SK-N-SH (cell line): ENCODE measurements at regions not wholly inside any gene's neighbourhood (a gene's known extent, or its start where the extent isn't known, plus 50 kb on each side); places are given as distances from the start of the nearest gene placed in this dataset.

ENCODE experiments used
- CTCF ChIA-PET: fragments of 300-600, 350-600 bp; formaldehyde crosslinking; extraction: SDS; loops from one replicate; lab custom pipeline; 2021; lab: Yijun Ruan, JAX
- POLR2A ChIA-PET: fragments of 350-600 bp; sonication (Branson Sonifier 250); formaldehyde crosslinking; extraction: SDS; loops from one replicate; lab custom pipeline; 2020; ENCODE audit warnings: antibody characterized with exemption, inconsistent platforms; lab: Yijun Ruan, JAX
- DNase-seq: peaks from one replicate; pipeline ENCODE4 v3.0.0; 2012
- H2AFZ ChIP-seq: fragments of 200-600 bp; sonication (generic); 2 replicates; pipeline ENCODE4 v1.8.1; 2016; ENCODE audit warnings: antibody characterized with exemption, mild to moderate bottlenecking, low read depth
- H3F3A ChIP-seq: fragments of 200-600 bp; sonication (generic); replicated peaks from 2 replicates; pipeline ENCODE3; 2016; ENCODE audit warnings: antibody characterized with exemption, mild to moderate bottlenecking; ENCODE audit not compliant: insufficient read depth
- H3K27ac ChIP-seq, 2 experiments: fragments of 200-500 bp in 1 of 2; fragments of 200-600 bp in 1 of 2; sonication (Bioruptor generic) in 1 of 2; sonication (generic), shearing (Covaris generic) in 1 of 2; 2 replicates each; pipeline versions ENCODE4 v1.5.1 to v1.6.1; 2014 to 2016; ENCODE audit warnings: low read depth in 2 of 2, inconsistent platforms in 1 of 2, low read length in 1 of 2, mild to moderate bottlenecking in 1 of 2, mixed read lengths in 1 of 2
- H3K27me3 ChIP-seq: fragments of 200-600 bp; sonication (generic), shearing (Covaris generic); 2 replicates; pipeline ENCODE4 v1.6.1; 2016; ENCODE audit warnings: mixed run types; ENCODE audit not compliant: insufficient read depth
- H3K36me3 ChIP-seq, 2 experiments: fragments of 200-500 bp in 1 of 2; fragments of 200-600 bp in 1 of 2; sonication (Bioruptor generic) in 1 of 2; sonication (generic) in 1 of 2; replicated peaks in 1 of 2; 2 replicates each; pipeline versions ENCODE3 to v1.5.1; 2014 to 2016; ENCODE audit warnings: low read length in 1 of 2, mild to moderate bottlenecking in 1 of 2; ENCODE audit not compliant: insufficient read depth in 2 of 2, control insufficient read depth in 1 of 2
- H3K4me1 ChIP-seq, 2 experiments: fragments of 200-500 bp in 1 of 2; fragments of 200-600 bp in 1 of 2; sonication (Bioruptor generic) in 1 of 2; sonication (generic), shearing (Covaris generic) in 1 of 2; 2 replicates each; pipeline versions ENCODE4 v1.5.1 to v1.6.1; 2014 to 2016; ENCODE audit warnings: low read depth in 1 of 2, low read length in 1 of 2, mixed run types in 1 of 2; ENCODE audit not compliant: insufficient read depth in 2 of 2, control insufficient read depth in 1 of 2
- H3K4me2 ChIP-seq: fragments of 200-600 bp; sonication (generic), shearing (Covaris generic); 2 replicates; pipeline ENCODE4 v1.6.1; 2017; ENCODE audit warnings: mixed run types
- H3K4me3 ChIP-seq, 2 experiments: fragments of 200-500 bp in 1 of 2; fragments of 200-600 bp in 1 of 2; sonication (Bioruptor generic) in 1 of 2; sonication (generic), shearing (Covaris generic) in 1 of 2; 2 replicates each; pipeline versions ENCODE4 v1.5.1 to v1.8.1; 2014 to 2016; ENCODE audit warnings: low read depth in 2 of 2, inconsistent platforms in 1 of 2, low read length in 1 of 2, mild to moderate bottlenecking in 1 of 2, mixed read lengths in 1 of 2, moderate library complexity in 1 of 2
- H3K79me2 ChIP-seq: fragments of 200-600 bp; sonication (generic); 2 replicates; pipeline ENCODE4 v1.8.1; 2017; ENCODE audit warnings: mild to moderate bottlenecking; ENCODE audit not compliant: insufficient read depth
- H3K9ac ChIP-seq: fragments of 200-600 bp; sonication (generic); 2 replicates; pipeline ENCODE4 v1.6.1; 2017; ENCODE audit warnings: mixed run types
- H3K9me2 ChIP-seq: fragments of 200-600 bp; sonication (generic); 2 replicates; pipeline ENCODE4 v1.6.1; 2017; ENCODE audit warnings: mixed run types
- H3K9me3 ChIP-seq: fragments of 200-600 bp; sonication (generic); 2 replicates; pipeline ENCODE4 v1.6.1; 2017; ENCODE audit warnings: mixed run types, mild to moderate bottlenecking, moderate library complexity
- H4K20me1 ChIP-seq: fragments of 200-600 bp; sonication (generic); 2 replicates; pipeline ENCODE4 v1.6.1; 2017; ENCODE audit warnings: mild to moderate bottlenecking, mixed run types; ENCODE audit not compliant: insufficient read depth
- CHD2 ChIP-seq: fragments of 150-350 bp; IDR thresholded peaks from 2 replicates; pipeline ENCODE4 v1.6.1; 2018; ENCODE audit warnings: low read length; ENCODE audit not compliant: partially characterized antibody
- EP300 ChIP-seq, 2 experiments: IDR thresholded peaks; 2 replicates each; pipeline versions ENCODE4 v1.4.0 to v1.6.1; 2012; ENCODE audit warnings: borderline replicate concordance in 1 of 2, low read depth in 1 of 2, low read length in 1 of 2
- EZH2phosphoT487 ChIP-seq: fragments of 200-600 bp; sonication (generic); IDR thresholded peaks from 2 replicates; pipeline ENCODE4 v1.6.1; 2017; ENCODE audit warnings: low read depth, mixed run types, mild to moderate bottlenecking, antibody characterized with exemption, moderate library complexity, borderline replicate concordance
- FOXJ3 ChIP-seq: sonication (generic); formaldehyde crosslinking; IDR thresholded peaks from 2 replicates; pipeline ENCODE4 v1.5.1; 2020; ENCODE audit warnings: mild to moderate bottlenecking, missing genetic modification reagents
- FOXM1 ChIP-seq: IDR thresholded peaks from 2 replicates; pipeline ENCODE4 v1.4.0; 2012; ENCODE audit warnings: low read depth, mild to moderate bottlenecking
- GABPA ChIP-seq: IDR thresholded peaks from 2 replicates; pipeline ENCODE4 v1.4.0; 2012; ENCODE audit warnings: low read depth, mild to moderate bottlenecking
- JUND ChIP-seq: IDR thresholded peaks from 2 replicates; pipeline ENCODE4 v1.4.0; 2012
- MAX ChIP-seq: IDR thresholded peaks from 2 replicates; pipeline ENCODE4 v1.4.0; 2012; ENCODE audit warnings: low read depth
- NFIC ChIP-seq: IDR thresholded peaks from 2 replicates; pipeline ENCODE4 v1.4.0; 2012; ENCODE audit warnings: borderline replicate concordance
- NRF1 ChIP-seq: IDR thresholded peaks from 2 replicates; pipeline ENCODE4 v1.6.1; 2012; ENCODE audit warnings: low read depth, mild to moderate bottlenecking, low read length
- POLR2AphosphoS5 ChIP-seq: IDR thresholded peaks from 2 replicates; pipeline ENCODE4 v1.6.1; 2012; ENCODE audit warnings: low read depth, low read length
- RCOR1 ChIP-seq: fragments of 150-350 bp; IDR thresholded peaks from 2 replicates; pipeline ENCODE4 v1.6.1; 2017; ENCODE audit warnings: antibody characterized with exemption, low read length
- RFX5 ChIP-seq: IDR thresholded peaks from 2 replicates; pipeline ENCODE4 v1.6.1; 2012; ENCODE audit warnings: mild to moderate bottlenecking, improper control_type of control experiment, low read length
- SIN3A ChIP-seq: IDR thresholded peaks from 2 replicates; pipeline ENCODE4 v1.6.1; 2012; ENCODE audit warnings: low read depth, mild to moderate bottlenecking, low read length, moderate library complexity, borderline replicate concordance
- SMC3 ChIP-seq: IDR thresholded peaks from 2 replicates; pipeline ENCODE4 v1.6.1; 2012; ENCODE audit warnings: low read depth, low read length, improper control_type of control experiment
- TAF1 ChIP-seq: IDR thresholded peaks from 2 replicates; pipeline ENCODE4 v1.6.1; 2012; ENCODE audit warnings: low read depth, mild to moderate bottlenecking, low read length, moderate library complexity, borderline replicate concordance
- TEAD4 ChIP-seq: IDR thresholded peaks from 2 replicates; pipeline ENCODE4 v1.4.0; 2012; ENCODE audit warnings: mild to moderate bottlenecking, borderline replicate concordance; ENCODE audit not compliant: insufficient read depth
- YY1 ChIP-seq: IDR thresholded peaks from 2 replicates; pipeline ENCODE4 v1.4.0; 2012; ENCODE audit warnings: low read depth, mild to moderate bottlenecking
- WGBS: methylation state at CpG from one replicate; pipeline ENCODE4 v1.1.6; 2017; ENCODE audit warnings: low lambda C conversion rate; 5-methylcytosine and 5-hydroxymethylcytosine counted together
- TF ChIP-seq, protein P1 (sequence below): fragments of 200-600 bp; sonication (generic); IDR thresholded peaks from 2 replicates; pipeline ENCODE4 v1.6.1; 2017; ENCODE audit warnings: antibody characterized with exemption, mild to moderate bottlenecking, moderate library complexity

DNA sequence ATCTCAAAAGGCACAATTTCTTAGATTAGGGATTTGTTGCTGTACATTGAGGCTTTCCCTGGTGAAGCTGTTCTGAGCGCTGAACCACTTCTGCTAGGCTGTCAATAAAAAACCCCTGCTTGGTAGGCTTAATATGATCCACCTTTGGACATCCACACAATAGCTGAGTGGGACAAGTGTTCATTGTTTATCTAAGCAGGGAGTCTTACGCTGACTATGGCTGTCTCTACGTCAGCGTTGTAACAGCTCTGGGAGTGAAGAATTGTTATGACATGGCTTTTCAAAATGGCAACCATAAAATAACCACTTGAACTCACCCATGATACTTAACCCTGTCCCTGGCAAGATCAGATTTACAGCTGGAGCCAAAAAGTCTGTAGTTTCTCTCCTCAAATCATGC is 111.5 kb upstream of the SULT1C3 start:
- Histone ChIP-seq H3K9me2 (no peaks in the 10 kb centered on the region), H3K27ac (no peak overlapping the region), H4K20me1 (no peaks in the 10 kb centered on the region), H3K4me3 (no peak overlapping the region), H3K4me2 (no peak overlapping the region), H2AFZ (no peak overlapping the region), H3K9me3 (no peaks in the 10 kb centered on the region), H3K36me3 (no peaks in the 10 kb centered on the region), H3K27me3 (no peaks in the 10 kb centered on the region), H3K79me2 (no peaks in the 10 kb centered on the region), H3F3A (no peaks in the 10 kb centered on the region), H3K4me1 (no peaks in the 10 kb centered on the region; a peak in 1 of 4 replicates), H3K9ac (no peak overlapping the region)
- ChIA-PET POLR2A (no interaction called here), CTCF (interaction anchor here (0.6 kb wide), 1 partner anchor 1531 kb away, joined by 3 read pairs; no protein-coding TSS in a partner anchor)
- no peak for DNase-seq
- WGBS, result 87% methylated on average over 4 of the region's 4 CpGs
- TF ChIP-seq CHD2 (no peak), SIN3A (no peak), YY1 (no peak), FOXM1 (no peak), NFIC (no peak), EP300 (IDR thresholded peaks at IDR 0.05; ENCODE audit: borderline replicate concordance in 1 of 2, low read depth in 1 of 2, low read length in 1 of 2) (no peak), TAF1 (no peak), EZH2phosphoT487 (no peak), POLR2AphosphoS5 (no peak), JUND (no peak), MAX (no peak), SMC3 (no peak), RFX5 (no peak), GABPA (no peak), FOXJ3 (no peak), NRF1 (no peak), TEAD4 (no peak)
- TF ChIP-seq, protein P1, sequence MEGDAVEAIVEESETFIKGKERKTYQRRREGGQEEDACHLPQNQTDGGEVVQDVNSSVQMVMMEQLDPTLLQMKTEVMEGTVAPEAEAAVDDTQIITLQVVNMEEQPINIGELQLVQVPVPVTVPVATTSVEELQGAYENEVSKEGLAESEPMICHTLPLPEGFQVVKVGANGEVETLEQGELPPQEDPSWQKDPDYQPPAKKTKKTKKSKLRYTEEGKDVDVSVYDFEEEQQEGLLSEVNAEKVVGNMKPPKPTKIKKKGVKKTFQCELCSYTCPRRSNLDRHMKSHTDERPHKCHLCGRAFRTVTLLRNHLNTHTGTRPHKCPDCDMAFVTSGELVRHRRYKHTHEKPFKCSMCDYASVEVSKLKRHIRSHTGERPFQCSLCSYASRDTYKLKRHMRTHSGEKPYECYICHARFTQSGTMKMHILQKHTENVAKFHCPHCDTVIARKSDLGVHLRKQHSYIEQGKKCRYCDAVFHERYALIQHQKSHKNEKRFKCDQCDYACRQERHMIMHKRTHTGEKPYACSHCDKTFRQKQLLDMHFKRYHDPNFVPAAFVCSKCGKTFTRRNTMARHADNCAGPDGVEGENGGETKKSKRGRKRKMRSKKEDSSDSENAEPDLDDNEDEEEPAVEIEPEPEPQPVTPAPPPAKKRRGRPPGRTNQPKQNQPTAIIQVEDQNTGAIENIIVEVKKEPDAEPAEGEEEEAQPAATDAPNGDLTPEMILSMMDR, result no peak

DNA sequence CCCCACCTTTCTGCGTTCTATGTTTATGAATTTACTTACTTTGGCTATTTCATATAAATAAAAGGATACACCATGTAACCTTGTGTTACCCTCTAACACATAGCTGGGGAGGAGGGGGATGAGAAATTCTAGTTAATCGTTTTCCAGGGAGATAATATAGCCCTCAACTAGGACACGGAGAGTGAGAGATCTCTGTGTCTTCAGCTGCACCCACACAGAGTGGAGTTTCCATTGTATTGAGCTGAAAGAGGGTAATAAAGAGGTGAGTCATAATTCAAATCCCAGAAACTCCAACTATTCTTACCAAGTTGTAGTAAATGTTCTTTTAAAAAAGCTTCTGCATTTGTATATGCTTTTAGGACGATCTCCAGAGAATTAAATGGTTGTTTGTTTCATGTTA is 110.1 kb upstream of the SULT1C3 start:
- no peaks in the 10 kb centered on the region for H3K9me2 ChIP-seq
- H4K20me1 ChIP-seq, result no peaks in the 10 kb centered on the region
- DNase-seq, result no peak
- H3K9ac ChIP-seq, result no peak overlapping the region
- no peak for TF ChIP-seq RCOR1
- TF ChIP-seq, all 33 proteins: peak for 0
- no peak overlapping the region for H3K4me3 ChIP-seq
- H3K36me3 ChIP-seq, result no peaks in the 10 kb centered on the region
- ChIA-PET POLR2A (interaction anchor here (0.6 kb wide), 1 partner anchor 42 kb away, joined by 3 read pairs; no protein-coding TSS in a partner anchor), CTCF (interaction anchor here (1.0 kb wide), 1 partner anchor 70 kb away, joined by 3 read pairs; no protein-coding TSS in a partner anchor)
- H3K27me3 ChIP-seq, result no peaks in the 10 kb centered on the region
- H3K9me3 ChIP-seq, result no peaks in the 10 kb centered on the region
- H3K27ac ChIP-seq, result no peak overlapping the region
- H2AFZ ChIP-seq, result no peak overlapping the region
- 30% methylated on average over 4 of the region's 4 CpGs for WGBS
- no peak overlapping the region for H3K4me2 ChIP-seq
- H3K4me1 ChIP-seq, result no peaks in the 10 kb centered on the region; a peak in 1 of 4 replicates
- H3F3A ChIP-seq, result no peaks in the 10 kb centered on the region
- no peaks in the 10 kb centered on the region for H3K79me2 ChIP-seq
